Right lobe of liver (tissue), 4 donors: ENCODE measurements at regions not wholly inside any gene's neighbourhood (a gene's known extent, or its start where the extent isn't known, plus 50 kb on each side); places are given as distances from the start of the nearest gene placed in this dataset.

ENCODE experiments used
- POLR2A ChIP-seq: fragments of 450-650 bp; IDR thresholded peaks from one replicate; pipeline ENCODE4 v1.6.1; 2017; ENCODE audit warnings: antibody characterized with exemption, mild to moderate bottlenecking
- TF ChIP-seq, protein P1 (sequence below), 4 donors: fragments of 200-600 bp in 3 of 4; fragments of 450-650 bp in 1 of 4; IDR thresholded peaks; one replicate each; pipeline versions ENCODE4 v1.5.1 to v1.8.0; 2016 to 2022; ENCODE audit warnings: antibody characterized with exemption in 4 of 4, mild to moderate bottlenecking in 2 of 4
- donor health status: DM: no; HTN: no; CAD: no.
- donor health status: DM: no; HTN: no; CAD: no.
- donor health status: DM: no; HTN: yes; CAD: no.

GRCh38 chr2:83990636-83991035 lies 468.4 kb downstream of the SUCLG1 start:
- TF ChIP-seq, protein P1, sequence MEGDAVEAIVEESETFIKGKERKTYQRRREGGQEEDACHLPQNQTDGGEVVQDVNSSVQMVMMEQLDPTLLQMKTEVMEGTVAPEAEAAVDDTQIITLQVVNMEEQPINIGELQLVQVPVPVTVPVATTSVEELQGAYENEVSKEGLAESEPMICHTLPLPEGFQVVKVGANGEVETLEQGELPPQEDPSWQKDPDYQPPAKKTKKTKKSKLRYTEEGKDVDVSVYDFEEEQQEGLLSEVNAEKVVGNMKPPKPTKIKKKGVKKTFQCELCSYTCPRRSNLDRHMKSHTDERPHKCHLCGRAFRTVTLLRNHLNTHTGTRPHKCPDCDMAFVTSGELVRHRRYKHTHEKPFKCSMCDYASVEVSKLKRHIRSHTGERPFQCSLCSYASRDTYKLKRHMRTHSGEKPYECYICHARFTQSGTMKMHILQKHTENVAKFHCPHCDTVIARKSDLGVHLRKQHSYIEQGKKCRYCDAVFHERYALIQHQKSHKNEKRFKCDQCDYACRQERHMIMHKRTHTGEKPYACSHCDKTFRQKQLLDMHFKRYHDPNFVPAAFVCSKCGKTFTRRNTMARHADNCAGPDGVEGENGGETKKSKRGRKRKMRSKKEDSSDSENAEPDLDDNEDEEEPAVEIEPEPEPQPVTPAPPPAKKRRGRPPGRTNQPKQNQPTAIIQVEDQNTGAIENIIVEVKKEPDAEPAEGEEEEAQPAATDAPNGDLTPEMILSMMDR (IDR thresholded peaks at IDR 0.05) = no peak
- TF ChIP-seq POLR2A = no peak
